Fibroblast of upper back skin (primary cell): ENCODE measurements at regions not wholly inside any gene's neighbourhood (a gene's known extent, or its start where the extent isn't known, plus 50 kb on each side); places are given as distances from the start of the nearest gene placed in this dataset.
"Not testable (repeated sequence)": the region's sequence is repeated elsewhere in the genome, so short reads cannot be mapped to it uniquely, and the experiment has no call there.

ENCODE experiments used
- DNase-seq: peaks from one replicate; pipeline ENCODE4 v3.0.0-alpha.2; 2013

DNA sequence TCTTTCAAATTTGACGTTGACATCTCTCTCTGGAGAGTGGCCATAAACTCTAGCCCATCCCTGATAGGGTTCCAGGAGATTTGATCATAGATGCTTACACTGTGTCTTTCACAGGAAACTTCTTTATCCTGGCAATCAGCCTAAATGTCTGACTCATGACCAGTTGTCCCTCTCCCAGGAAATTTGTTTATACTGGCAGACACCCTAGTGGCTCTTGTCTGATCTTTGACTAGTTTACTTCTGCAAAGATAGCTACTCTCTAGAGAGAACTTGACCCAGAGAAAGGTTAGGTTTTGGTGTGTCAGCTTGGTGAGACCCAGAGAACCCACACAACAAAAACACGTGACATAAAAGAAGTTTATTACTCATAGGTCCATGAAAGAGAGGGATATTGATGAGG is 509.8 kb downstream of the CENPC start:
- peak; percentile 65 for DNase-seq

DNA sequence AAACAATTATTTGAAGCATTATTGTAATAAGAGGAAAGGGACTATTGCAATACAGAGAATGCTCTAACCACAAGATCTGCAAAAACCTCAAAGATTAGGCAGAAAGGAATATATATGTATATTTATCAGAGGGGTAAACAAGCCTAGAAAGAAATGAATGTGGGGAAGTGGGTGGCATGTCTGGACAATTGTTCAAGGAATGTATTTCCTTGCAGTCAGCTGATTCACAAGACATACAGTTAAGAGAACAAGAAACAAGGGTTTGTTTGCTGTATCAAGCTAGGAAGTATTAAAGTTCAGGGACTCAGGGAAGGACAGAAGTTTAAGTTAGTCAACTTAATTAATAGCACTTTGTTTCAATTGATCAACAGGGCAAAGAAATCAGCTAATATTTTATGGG is 514.7 kb downstream of the CENPC start:
- DNase-seq, result no peak

DNA sequence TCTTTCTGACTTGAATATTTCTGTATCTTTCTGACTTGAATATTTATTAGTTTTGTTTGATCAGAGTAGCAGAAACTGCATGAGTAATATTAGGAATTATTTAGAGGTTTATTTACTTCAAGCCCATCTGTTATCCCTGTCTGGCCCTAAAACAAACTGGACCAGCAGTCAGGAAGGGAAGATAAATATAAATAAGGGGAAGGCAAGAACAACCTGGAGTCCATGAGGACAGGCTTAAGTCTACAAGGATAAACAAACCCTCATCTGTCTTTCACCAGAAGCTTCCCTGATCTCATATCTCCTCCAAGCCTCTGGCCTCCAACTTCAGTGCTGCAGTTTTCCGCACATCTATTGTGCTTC is 524.9 kb downstream of the CENPC start:
- DNase-seq, result no peak

DNA sequence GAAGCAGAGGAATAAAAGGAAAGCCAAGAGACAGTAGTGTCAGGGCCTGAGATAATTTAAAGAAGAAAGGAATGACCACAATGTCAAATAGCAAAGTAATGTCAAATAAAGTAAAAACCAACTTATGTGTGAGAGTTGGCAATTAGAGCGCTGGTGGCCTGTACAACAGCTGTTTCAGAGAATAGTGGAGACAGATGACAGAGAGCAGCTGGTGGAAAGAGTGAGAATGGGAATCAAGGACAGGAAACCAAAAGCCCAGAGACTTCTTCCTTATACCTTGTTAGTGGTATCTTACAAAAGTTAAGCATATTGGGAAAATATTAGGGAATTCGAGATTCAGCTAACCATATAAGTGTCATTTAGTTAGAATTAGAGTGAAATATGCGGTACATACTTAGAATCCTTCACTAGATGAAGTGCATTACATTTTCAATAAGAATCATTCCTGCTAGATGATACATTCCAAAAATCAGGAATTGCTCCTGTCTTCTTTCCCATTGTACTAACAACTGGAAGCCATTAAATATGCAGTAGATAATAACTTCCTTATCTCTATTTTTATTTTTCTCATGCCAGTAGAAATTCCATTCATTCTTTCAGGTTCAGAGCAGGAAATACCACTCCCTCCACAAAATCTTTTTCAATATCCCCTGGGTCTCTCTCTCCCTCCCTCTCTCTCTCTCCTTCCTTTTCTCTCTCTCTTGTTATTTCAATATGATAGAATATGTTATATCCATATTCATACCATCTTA is 525.4 kb downstream of the CENPC start:
- peak; percentile 41 for DNase-seq

DNA sequence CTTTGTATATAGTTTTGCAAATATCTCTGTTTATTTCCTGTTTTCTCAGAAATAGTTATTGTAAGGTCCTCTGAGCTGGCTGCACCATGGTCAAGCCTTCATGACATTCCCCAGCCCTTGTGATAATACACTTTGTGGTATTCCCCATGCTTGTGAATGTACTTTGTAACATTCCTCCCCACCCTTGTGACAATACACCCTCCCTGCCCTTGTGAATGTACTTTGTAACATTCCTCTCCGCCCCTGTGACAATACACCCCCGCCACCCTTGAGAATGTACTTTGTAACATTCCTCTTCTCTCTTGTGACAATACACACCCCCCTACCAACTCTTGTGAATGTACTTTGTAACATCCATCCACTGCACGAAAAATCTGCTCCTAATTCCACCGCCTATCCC is 530.7 kb downstream of the CENPC start:
- DNase-seq, result no peak

DNA sequence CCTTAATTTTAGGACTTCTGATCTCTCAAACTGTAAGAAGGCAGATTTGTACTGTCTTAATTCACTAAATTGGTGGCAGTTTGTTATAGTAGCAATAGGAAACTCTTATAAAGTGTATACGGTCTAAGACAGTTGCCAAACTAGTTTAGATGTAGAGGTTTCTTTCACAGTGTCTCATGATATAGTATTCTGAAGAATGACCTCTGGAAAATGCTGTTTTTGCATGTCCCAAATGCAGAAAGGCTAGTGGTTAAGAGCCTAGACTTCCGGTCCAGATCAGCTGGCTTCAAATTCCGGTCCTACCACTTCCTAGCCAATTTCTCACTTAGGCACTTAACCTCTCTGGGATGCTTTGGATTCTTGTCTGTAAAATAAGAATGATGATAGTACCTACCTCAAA is 538.5 kb downstream of the CENPC start:
- DNase-seq, result no peak

DNA sequence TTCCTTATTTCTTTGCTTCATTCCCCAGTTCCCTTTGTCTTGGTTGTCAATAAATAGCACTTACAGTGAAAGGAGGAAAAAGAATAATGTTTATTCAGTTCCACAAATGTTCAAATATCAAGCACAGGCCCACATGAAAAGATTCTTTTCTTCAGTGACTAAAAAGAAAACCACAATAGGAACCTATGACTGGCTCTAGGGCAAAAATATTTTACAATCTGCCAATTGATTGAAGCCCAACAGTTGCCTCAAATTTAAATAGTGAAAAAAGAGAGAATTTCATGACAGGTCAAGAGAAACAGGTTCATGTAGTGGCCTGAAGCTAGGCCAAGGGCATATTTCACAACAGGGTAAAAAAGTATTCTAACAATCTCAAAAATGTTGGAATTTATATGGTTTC is 553.8 kb downstream of the CENPC start:
- DNase-seq, result peak; percentile 5

DNA sequence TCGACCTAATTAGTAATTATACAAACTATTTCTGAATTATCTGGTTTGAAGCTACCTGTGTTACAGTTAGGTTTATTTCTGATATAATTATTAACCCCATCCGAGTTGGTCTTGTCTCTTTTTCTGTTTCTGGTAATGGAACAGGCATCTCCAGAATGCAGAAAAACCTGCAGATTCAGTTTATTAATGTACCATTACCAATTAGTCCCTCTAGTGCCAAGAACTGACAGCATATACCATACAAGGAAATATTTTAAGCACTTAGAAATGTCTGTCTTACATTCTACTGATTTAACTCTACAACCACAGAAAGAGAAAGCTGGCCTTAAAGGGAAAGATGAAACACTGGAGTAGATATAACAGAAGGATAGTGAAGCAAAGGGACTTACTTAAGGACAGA is 570.6 kb downstream of the CENPC start:
- no peak for DNase-seq

DNA sequence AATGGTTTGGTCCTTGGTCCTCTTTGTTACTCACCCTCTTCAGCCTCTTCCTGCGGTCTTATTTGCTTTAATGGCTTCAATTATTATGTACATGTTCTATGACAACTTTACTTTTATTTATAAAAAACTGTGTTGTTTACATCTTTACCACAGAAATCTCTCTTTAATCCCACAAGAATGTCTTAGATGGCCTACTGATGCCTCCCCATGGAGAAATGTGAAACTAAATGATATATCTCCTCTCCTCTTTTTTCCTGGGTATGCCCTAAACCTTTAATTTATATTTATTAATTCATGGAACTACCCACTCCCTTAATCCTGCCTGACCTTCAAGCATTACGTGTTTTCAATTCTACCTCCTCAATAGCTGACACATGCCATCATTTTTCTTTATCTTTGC is 573.2 kb downstream of the CENPC start:
- DNase-seq, result no peak

DNA sequence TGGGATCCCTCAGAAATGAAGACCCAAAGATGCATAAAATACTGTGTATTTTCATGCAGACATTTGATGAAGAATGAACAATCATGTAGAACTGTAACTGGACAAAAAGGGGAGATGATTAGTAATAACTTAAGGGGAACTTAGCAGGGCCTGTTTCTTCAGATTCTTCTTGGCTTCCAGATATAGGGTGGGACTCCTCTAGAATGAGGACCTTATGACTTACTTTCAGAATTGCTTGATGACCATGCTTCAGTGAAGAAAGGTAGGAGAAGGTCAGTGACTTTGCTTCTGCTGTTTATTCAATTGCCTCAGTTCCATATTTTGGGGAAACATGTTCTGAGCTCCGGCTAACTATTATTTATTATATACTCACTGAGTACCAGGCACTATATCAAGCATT is 580.8 kb downstream of the CENPC start:
- DNase-seq, result no peak

DNA sequence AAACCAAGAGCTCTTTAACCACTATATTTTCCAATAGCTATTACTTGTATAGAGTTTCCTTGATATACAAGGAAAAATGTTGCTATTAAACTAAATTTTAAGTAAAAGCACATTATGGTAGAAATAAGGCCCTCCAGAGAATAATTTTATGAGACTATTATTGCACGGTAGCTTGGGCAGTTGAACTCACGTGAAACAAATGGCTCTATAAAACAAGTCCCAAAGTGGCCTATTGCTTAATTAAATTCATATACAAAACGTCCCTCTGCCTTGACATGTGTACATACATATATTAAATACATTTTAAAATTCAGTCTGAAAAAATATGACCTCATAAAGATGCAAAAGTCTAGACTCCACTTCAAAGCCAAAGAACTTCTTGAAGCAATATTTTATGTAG is 582.2 kb downstream of the CENPC start:
- no peak for DNase-seq

DNA sequence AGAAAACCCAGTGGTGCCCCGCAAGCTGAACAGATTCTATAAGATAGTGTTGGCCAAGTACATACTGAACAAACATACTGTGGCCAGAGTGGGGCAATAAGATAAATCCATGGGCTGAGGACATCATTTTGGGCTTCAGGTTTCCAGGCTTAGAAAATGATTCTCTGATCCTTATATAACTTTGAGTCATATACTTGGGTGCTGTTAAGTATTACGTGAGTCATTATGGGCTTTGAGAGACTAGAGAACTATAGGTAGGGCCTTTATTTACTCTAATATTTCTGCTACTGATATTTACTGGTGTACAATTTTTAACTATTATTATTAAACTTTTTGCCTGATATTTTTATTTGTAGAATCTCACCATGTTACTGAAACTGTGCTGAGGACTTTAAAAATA is 586.1 kb downstream of the CENPC start:
- no peak for DNase-seq

DNA sequence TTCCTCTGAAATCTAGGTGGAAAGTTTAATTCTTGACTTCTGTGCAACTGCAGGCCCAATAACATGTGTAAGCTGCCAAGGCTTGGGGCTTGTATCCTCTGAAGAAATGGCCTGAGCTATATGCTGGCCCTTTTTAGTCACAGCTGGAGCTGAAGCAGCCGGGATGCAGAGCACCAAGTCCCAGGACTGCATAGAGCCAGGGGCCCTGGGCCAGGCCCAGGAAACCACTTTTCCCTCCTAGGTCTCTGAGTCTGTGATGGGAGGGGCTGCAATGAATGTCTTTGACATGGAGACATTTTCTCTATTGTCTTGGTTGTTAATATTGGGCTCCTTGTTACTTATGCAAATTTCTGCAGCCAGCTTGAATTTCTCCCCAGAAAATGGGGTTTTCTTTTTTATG is 588.5 kb downstream of the CENPC start:
- no peak for DNase-seq

DNA sequence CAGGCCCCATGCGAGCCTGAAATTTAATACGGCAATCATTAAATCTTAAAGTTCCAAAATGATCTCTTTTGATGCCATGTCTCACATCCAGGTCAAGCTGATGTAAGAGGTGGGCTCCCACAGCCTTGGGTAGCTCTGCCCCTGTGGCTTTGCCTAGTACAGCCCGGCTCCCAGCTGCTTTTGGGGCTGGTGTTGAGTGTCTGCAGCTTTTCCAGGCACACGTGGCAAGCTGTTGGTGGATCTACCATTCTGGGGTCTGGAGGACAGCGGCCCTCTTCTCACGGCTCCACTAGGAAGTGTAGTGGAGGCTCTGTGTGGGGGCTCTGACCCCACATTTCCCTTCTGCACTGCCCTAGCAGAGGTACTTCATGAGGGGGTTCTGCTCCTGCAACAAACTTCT is 588.9 kb downstream of the CENPC start:
- no peak for DNase-seq

DNA sequence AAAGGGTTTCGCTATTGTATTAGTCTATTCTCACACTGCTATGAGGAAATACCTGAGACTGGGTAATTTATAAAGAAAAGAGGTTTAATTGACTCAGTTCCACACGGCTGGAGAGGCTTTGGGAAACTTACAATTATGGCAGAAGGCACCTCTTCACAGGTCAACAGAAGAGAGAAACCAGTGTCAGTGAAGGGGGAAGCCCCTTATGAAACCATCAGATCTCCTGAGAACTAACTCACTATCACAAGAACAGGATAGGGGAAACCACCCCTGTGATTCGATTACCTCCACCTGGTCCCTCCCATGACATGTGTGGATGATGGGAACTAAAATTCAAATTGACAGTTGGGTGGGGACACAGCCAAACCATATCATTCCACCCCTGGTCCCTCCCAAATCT is 589.5 kb downstream of the CENPC start:
- DNase-seq, result no peak

DNA sequence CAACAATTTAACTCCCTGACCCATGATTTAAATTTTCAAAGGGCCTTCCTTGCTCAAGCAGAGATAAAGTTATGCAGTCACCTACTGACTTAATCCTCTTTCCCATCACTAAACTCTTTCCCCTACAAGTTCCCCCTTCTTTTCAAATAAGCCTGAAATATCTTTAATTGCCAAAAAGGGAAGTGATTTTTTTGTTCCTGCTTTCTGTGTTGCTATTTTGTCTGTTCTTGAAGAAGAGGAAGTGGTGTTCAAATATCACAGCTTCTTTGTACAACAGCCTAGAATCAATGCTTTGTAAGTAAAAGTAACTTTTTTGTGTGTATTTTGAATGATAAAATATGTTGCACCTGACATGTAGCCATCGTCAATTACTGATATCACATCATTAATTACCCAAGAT is 595.9 kb downstream of the CENPC start:
- no peak for DNase-seq

DNA sequence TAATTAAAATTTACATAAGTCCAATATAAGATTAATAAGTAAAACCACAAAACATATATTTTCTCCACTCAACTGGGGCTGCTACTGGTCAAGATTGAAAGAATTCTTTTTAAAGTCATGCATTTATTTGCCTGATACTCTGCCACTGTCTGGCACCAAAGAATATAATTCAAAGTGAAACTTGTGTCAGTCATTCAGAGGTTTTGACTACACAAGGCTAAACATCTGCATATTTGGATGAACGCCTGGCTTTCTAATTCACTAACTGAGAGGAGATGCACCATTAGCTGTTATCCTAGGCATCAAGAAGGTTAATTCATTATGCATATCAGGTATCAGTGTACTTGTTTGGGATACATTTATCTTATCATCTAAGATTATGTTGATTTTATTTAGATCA is 598.5 kb downstream of the CENPC start:
- DNase-seq, result no peak

DNA sequence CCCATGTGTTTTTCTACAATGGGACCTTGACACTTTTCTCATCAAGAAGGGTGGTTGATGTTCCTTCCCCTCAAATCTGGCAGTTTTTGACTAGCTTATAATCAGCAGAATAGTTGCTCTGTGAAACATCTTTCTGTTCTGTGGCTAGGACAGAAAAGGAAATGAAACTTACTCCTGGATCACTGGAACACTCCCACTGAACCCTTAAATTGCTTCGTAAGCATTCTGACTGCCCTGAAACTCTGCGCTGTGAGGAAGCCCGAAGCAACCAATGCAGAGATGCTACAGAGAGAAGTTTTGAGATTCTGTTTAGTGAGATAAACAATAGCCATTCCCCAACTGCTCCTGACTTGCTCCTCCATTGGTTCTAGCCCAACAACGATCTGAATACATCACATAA is 602.2 kb downstream of the CENPC start:
- no peak for DNase-seq

DNA sequence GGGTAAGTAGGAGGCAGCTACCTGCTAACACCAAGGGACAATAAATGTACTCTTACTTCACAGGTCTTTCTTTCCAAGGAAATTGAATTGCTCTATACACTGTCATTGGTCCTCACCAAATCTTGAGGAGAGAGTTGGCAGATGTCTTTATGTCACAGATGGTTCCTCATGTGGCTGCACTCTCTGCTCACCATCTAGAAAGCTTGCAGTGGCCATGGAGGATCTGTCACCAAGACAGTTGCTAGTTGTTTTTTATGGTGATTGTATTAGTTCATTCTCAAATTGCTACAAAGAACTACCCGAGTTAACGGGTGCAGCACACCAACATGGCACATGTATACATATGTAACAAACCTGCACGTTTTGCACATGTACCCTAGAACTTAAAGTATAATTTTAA is 613.3 kb downstream of the CENPC start:
- DNase-seq, result not testable (repeated sequence)

DNA sequence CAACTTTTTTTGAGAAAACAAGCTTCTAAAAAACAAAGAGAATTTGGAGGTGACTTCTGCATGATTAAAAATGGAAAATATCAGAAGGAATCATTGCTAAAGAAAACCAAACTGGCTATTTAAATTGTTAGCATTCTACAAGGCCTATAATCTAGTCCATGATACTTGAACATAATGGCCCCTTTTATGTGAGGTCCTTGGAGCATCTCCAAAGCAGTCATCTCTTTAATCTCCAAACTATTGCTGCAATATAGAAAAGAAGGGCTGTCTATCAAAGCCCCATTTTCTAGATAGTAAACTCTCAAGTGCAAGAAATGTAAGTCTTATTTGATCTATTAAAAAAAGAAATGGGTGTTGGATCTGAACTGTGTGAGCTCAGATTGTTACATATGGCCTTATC is 615.1 kb downstream of the CENPC start:
- no peak for DNase-seq

DNA sequence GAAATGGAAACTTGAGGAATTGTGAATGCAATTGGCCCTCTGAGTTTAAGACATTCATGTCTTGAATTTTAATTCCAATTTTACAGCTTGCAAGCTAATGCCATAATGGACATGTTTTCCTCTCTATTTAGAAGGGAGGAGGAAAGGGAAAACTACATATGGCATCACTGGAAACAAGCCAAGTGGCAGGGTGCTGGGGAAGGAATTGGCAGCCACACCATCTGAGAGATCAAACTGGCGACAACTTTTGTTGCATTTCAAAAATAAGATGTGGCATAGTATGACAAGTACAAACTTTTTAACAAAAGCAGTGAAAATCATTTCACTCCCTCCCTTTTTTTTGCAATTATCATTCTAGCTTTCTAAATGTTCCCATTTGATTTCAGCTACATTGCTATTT is 615.6 kb downstream of the CENPC start:
- DNase-seq, result no peak

DNA sequence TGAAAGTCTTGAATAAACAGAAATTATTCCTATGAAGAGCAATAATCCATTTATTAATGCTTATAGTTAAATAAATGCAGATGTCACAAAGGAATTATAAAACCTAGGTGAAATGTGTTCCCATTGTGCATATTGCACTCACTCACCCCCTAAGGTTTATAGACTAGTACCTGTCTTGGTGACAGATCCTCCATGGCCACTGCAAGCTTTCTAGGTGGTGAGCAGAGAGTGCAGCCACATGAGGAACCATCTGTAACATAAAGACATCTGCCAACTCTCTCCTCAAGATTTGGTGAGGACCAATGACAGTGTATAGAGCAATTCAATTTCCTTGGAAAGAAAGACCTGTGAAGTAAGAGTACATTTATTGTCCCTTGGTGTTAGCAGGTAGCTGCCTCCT is 616.4 kb downstream of the CENPC start:
- not testable (repeated sequence) for DNase-seq

DNA sequence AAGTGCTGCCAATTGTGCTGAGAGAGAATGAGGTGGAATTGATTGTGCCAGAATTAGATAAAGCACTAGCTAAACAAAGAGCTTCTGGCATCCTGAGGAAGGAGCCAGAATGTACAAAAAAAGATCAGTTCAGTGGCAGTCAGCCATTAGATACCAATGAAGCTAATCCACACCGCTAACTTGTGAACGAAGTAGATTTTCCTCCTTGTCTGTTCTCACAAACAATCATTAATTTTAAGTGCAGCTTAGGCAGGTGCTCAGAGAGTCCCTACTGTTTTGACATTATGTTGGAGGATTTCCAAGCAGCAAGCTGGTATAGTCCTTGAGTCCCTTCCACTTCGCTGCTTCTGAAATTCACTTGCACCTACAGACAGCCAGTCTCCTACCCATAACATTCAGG is 617.4 kb downstream of the CENPC start:
- DNase-seq, result no peak

DNA sequence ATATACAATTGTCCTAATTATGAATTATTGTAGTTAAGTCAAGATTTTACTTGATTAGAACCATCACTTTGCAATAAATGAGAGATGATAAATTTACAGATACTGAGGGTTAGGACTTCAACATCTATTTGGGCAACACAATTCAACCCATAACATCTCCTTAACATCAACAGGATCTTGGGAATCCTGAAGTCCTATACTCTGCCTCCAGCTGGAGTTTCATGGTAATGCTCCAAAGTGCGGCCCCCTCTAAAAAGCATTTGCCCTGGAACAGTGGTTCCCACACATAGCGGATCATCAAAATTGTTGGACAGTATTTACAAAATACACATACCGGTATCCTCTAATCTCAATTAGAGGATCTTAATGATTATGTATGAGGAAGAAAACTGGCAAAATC is 618.6 kb downstream of the CENPC start:
- DNase-seq, result no peak

DNA sequence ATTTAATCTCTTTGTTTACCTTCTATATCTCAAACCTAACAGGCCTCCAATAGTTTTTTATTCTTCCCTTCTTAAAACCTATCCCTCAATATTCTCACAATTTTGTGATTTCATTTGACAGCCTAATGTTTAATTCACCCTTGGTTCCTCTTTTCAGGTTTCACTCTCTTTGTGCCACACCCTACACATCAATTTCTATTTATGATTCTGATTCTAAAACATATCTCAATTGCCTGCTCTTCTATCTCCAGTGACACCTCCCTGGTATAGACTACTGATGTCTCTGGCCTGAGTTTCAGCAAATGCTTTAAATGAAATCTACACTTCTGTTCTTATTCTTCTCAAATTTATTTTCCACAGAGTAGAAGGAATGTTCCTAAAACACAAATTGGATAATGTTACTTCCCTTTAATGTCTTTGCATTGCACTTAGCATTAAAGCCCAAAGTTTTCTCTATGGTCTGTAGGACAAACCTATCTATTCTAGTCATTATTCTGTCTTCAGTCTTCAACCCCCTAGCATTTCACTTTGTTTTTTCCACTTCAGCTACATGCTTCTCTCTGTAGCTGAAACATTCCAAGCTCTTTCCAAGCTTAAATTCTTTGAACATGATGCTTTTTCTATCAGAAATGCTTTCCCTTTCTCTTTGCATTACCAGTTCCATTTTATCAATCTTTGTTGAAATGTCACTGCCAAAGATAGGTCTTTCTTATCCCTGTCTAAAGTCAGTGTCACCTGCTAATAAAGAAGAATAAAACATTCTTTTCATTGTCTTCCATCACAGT is 622.0 kb downstream of the CENPC start:
- DNase-seq, result no peak
